IMR-90 (cell line): ENCODE measurements at regions not wholly inside any gene's neighbourhood (a gene's known extent, or its start where the extent isn't known, plus 50 kb on each side); places are given as distances from the start of the nearest gene placed in this dataset.

ENCODE experiments used
- ATAC-seq: fragments of 200-7000 bp; cut with Tn5 transposase; 2 replicates; pipeline ENCODE4 v1.9.1; 2020; ENCODE audit warnings: low read depth, mild to moderate bottlenecking, moderate library complexity
- BruUV-seq: library from RNA; stranded (reverse); fragments of 400-500 nt; replicated peaks from 2 replicates; lab custom pipeline; 2021; lab: Mats Ljungman, UMichigan
- CTCF ChIA-PET: fragments of 300-600 bp; formaldehyde crosslinking; extraction: SDS; loops from one replicate; lab custom pipeline; 2021; ENCODE audit warnings: antibody characterized with exemption; lab: Yijun Ruan, JAX
- POLR2A ChIA-PET: fragments of 300-600 bp; sonication (Branson Sonifier 250); formaldehyde crosslinking; loops from one replicate; lab custom pipeline; 2022; ENCODE audit warnings: antibody characterized with exemption; ENCODE audit not compliant: unreplicated experiment; lab: Charles Lee
- DNase-seq: peaks from one replicate; pipeline ENCODE4 v3.0.0; 2013
- H2AFZ ChIP-seq: replicated peaks from 2 replicates; pipeline ENCODE3; 2013; ENCODE audit warnings: low read length, mild to moderate bottlenecking; ENCODE audit not compliant: poor library complexity
- H2AK5ac ChIP-seq: 2 replicates; pipeline ENCODE4 v1.6.1; 2013; ENCODE audit warnings: low read depth, low read length, inconsistent platforms
- H2AK9ac ChIP-seq: replicated peaks from 2 replicates; pipeline ENCODE3; 2013; ENCODE audit warnings: mild to moderate bottlenecking, low read depth, low read length, moderate library complexity; ENCODE audit not compliant: poor library complexity
- H2BK120ac ChIP-seq: 2 replicates; pipeline ENCODE4 v1.6.1; 2013; ENCODE audit warnings: low read depth, low read length, inconsistent platforms
- H2BK15ac ChIP-seq: 3 replicates; pipeline ENCODE4 v1.6.1; 2013; ENCODE audit warnings: low read depth, low read length, inconsistent platforms
- H2BK20ac ChIP-seq: 2 replicates; pipeline ENCODE4 v1.6.1; 2013; ENCODE audit warnings: low read depth, mild to moderate bottlenecking, inconsistent platforms, low read length, moderate library complexity
- H2BK5ac ChIP-seq: 2 replicates; pipeline ENCODE4 v1.6.1; 2013; ENCODE audit warnings: mild to moderate bottlenecking, low read depth, low read length, inconsistent platforms; ENCODE audit not compliant: poor library complexity, severe bottlenecking
- H3K14ac ChIP-seq: replicated peaks from 2 replicates; pipeline ENCODE4 v1.6.1; 2013; ENCODE audit warnings: low read depth, low read length, inconsistent platforms
- H3K18ac ChIP-seq: 2 replicates; pipeline ENCODE4 v1.6.1; 2013; ENCODE audit warnings: low read depth, low read length, control low read depth
- H3K23ac ChIP-seq: 2 replicates; pipeline ENCODE4 v1.6.1; 2013; ENCODE audit warnings: low read depth, low read length, inconsistent platforms
- H3K27ac ChIP-seq: 2 replicates; pipeline ENCODE4 v1.5.1; 2013; ENCODE audit warnings: mild to moderate bottlenecking, control low read depth, low read length; ENCODE audit not compliant: insufficient read depth
- H3K27me3 ChIP-seq: 2 replicates; pipeline ENCODE4 v1.6.1; 2013; ENCODE audit warnings: low read length; ENCODE audit not compliant: control insufficient read depth, insufficient read depth
- H3K36me3 ChIP-seq: 2 replicates; pipeline ENCODE4 v1.6.1; 2013; ENCODE audit warnings: low read length, mixed read lengths; ENCODE audit not compliant: control insufficient read depth, insufficient read depth
- H3K4ac ChIP-seq: 2 replicates; pipeline ENCODE4 v1.6.1; 2013; ENCODE audit warnings: low read depth, low read length, inconsistent platforms
- H3K4me1 ChIP-seq: 2 replicates; pipeline ENCODE4 v1.6.1; 2013; ENCODE audit warnings: low read length, mixed read lengths; ENCODE audit not compliant: control insufficient read depth, insufficient read depth
- H3K4me2 ChIP-seq: 2 replicates; pipeline ENCODE4 v1.6.1; 2013; ENCODE audit warnings: low read depth, mild to moderate bottlenecking, control low read depth, low read length, moderate library complexity
- H3K4me3 ChIP-seq: 2 replicates; pipeline ENCODE4 v1.5.1; 2013; ENCODE audit warnings: low read depth, mild to moderate bottlenecking, control low read depth, low read length, moderate library complexity; ENCODE audit not compliant: insufficient read depth
- H3K56ac ChIP-seq: 2 replicates; pipeline ENCODE4 v1.6.1; 2013; ENCODE audit warnings: low read length, inconsistent platforms; ENCODE audit not compliant: insufficient read depth; ENCODE audit errors: extremely low read depth
- H3K79me1 ChIP-seq, 2 experiments: 2 replicates each; pipeline ENCODE4 v1.6.1; 2013; ENCODE audit warnings: low read length in 2 of 2, inconsistent platforms in 1 of 2, low read depth in 1 of 2
- H3K9ac ChIP-seq: 2 replicates; pipeline ENCODE4 v1.6.1; 2013; ENCODE audit warnings: low read depth, low read length, control low read depth
- H3K9me1 ChIP-seq: 2 replicates; pipeline ENCODE4 v1.6.1; 2013; ENCODE audit warnings: low read length, inconsistent platforms; ENCODE audit not compliant: insufficient read depth
- H3K9me3 ChIP-seq: 2 replicates; pipeline ENCODE4 v1.6.1; 2013; ENCODE audit warnings: low read length; ENCODE audit not compliant: control insufficient read depth, insufficient read depth
- H4K20me1 ChIP-seq: 2 replicates; pipeline ENCODE4 v1.6.1; 2013; ENCODE audit warnings: low read length, inconsistent platforms; ENCODE audit not compliant: insufficient read depth
- H4K5ac ChIP-seq: 2 replicates; pipeline ENCODE4 v1.6.1; 2013; ENCODE audit warnings: mild to moderate bottlenecking, low read depth, low read length, control low read depth
- H4K8ac ChIP-seq, 2 experiments: 2 replicates each; pipeline ENCODE4 v1.6.1; 2013; ENCODE audit warnings: low read depth in 2 of 2, low read length in 2 of 2, control low read depth in 1 of 2, inconsistent platforms in 1 of 2
- H4K91ac ChIP-seq: 2 replicates; pipeline ENCODE4 v1.6.1; 2013; ENCODE audit warnings: low read depth, low read length, inconsistent platforms; ENCODE audit not compliant: insufficient read depth
- BHLHE40 ChIP-seq: fragments of 150-350 bp; IDR thresholded peaks from 2 replicates; pipeline ENCODE4 v1.6.1; 2016; ENCODE audit warnings: mild to moderate bottlenecking, low read depth, low read length
- CEBPB ChIP-seq: IDR thresholded peaks from 2 replicates; pipeline ENCODE4 v1.6.1; 2012; ENCODE audit warnings: low read depth, low read length, improper control_type of control experiment
- CHD1 ChIP-seq: IDR thresholded peaks from 2 replicates; pipeline ENCODE4 v1.6.1; 2012; ENCODE audit warnings: low read depth, low read length, improper control_type of control experiment
- CTCF ChIP-seq: conservative IDR thresholded peaks from 2 replicates; pipeline ENCODE4 v1.5.1; 2012; ENCODE audit warnings: mild to moderate bottlenecking, low read depth, low read length, improper control_type of control experiment
- ELK1 ChIP-seq: fragments of 150-350 bp; IDR thresholded peaks from 2 replicates; pipeline ENCODE4 v1.6.1; 2016; ENCODE audit warnings: low read depth, mild to moderate bottlenecking, low read length, moderate library complexity, borderline replicate concordance
- FOS ChIP-seq: fragments of 150-350 bp; IDR thresholded peaks from 2 replicates; pipeline ENCODE4 v1.6.1; 2016; ENCODE audit warnings: low read depth, low read length
- MAFK ChIP-seq: IDR thresholded peaks from 2 replicates; pipeline ENCODE4 v1.6.1; 2012; ENCODE audit warnings: low read depth, low read length, improper control_type of control experiment
- MAZ ChIP-seq: IDR thresholded peaks from 2 replicates; pipeline ENCODE4 v1.6.1; 2012; ENCODE audit warnings: low read depth, mild to moderate bottlenecking, low read length, improper control_type of control experiment, moderate library complexity, borderline replicate concordance
- MXI1 ChIP-seq: IDR thresholded peaks from 2 replicates; pipeline ENCODE4 v1.6.1; 2012; ENCODE audit warnings: low read depth, mild to moderate bottlenecking, low read length, moderate library complexity, borderline replicate concordance
- NFE2L2 ChIP-seq: fragments of 150-350 bp; IDR thresholded peaks from 2 replicates; pipeline ENCODE4 v1.6.1; 2016; ENCODE audit warnings: low read depth, mild to moderate bottlenecking, low read length
- POLR2A ChIP-seq: IDR thresholded peaks from 2 replicates; pipeline ENCODE4 v1.6.1; 2012; ENCODE audit warnings: mild to moderate bottlenecking, low read depth, low read length
- RAD21 ChIP-seq: IDR thresholded peaks from 2 replicates; pipeline ENCODE4 v1.6.1; 2012; ENCODE audit warnings: low read length, improper control_type of control experiment
- RCOR1 ChIP-seq: IDR thresholded peaks from 2 replicates; pipeline ENCODE4 v1.6.1; 2012; ENCODE audit warnings: mild to moderate bottlenecking, low read length, improper control_type of control experiment; ENCODE audit not compliant: insufficient replicate concordance
- RFX5 ChIP-seq: IDR thresholded peaks from 2 replicates; pipeline ENCODE4 v1.8.0; 2012; ENCODE audit warnings: low read depth, mild to moderate bottlenecking, low read length, moderate library complexity
- SMC3 ChIP-seq: fragments of 150-350 bp; IDR thresholded peaks from 2 replicates; pipeline ENCODE4 v1.6.1; 2016; ENCODE audit warnings: low read depth, mild to moderate bottlenecking, antibody characterized with exemption, low read length, moderate library complexity
- USF2 ChIP-seq: fragments of 150-350 bp; IDR thresholded peaks from 2 replicates; pipeline ENCODE4 v1.6.1; 2017; ENCODE audit warnings: mild to moderate bottlenecking, antibody characterized with exemption, low read length, low read depth
- WGBS, 2 experiments: methylation state at CpG; one replicate each; pipeline versions ENCODE4 v1.1.5 to v1.1.7; 2013; ENCODE audit warnings: missing lambda C conversion rate in 2 of 2; ENCODE audit not compliant: insufficient read length in 1 of 2; ENCODE audit errors: extremely low coverage in 2 of 2; 5-methylcytosine and 5-hydroxymethylcytosine counted together
- dilution Hi-C: fragments of 300-500 bp; cut with HindIII; formaldehyde crosslinking; loops from one replicate; pipeline ENCODE4 v1.14.3; 2018; ENCODE audit warnings: low sequenced_read_pairs; ENCODE audit not compliant: unreplicated experiment
- in situ Hi-C: fragments of 300-500 bp; cut with MboI; formaldehyde crosslinking; loops from 3 replicates; pipeline ENCODE4 v1.14.3; 2019; ENCODE audit warnings: low sequenced_read_pairs, inconsistent platforms, mixed read lengths
- intact Hi-C: fragments of 100-400 bp; cut with micrococcal nuclease; formaldehyde crosslinking; loops from 2 replicates; pipeline ENCODE4 v1.10.0; 2022

GRCh38 chr1:58136387-58136786 lies 410.1 kb downstream of the OMA1 start:
- no peaks in the 10 kb centered on the region for H3K9me1 ChIP-seq
- H3K27ac ChIP-seq, result no peak overlapping the region
- no peak overlapping the region for H3K4ac ChIP-seq
- no peak overlapping the region for H3K18ac ChIP-seq
- H3K56ac ChIP-seq, result no peak overlapping the region
- H4K20me1 ChIP-seq, result no peaks in the 10 kb centered on the region
- H2BK20ac ChIP-seq, result no peak overlapping the region
- H2BK15ac ChIP-seq, result no peak overlapping the region
- no peak for ATAC-seq
- H3K4me1 ChIP-seq, result no peaks in the 10 kb centered on the region
- DNase-seq, result no peak
- no peak overlapping the region for H3K9ac ChIP-seq
- no CpG with 5 or more reads among the region's 2 CpGs for WGBS, 2 experiments
- TF ChIP-seq POLR2A (no peak), CEBPB (no peak), CTCF (no peak), RAD21 (no peak), RFX5 (no peak), BHLHE40 (no peak), SMC3 (no peak), MXI1 (no peak), RCOR1 (no peak), USF2 (no peak), MAFK (no peak), CHD1 (no peak), FOS (no peak), ELK1 (no peak), MAZ (no peak), NFE2L2 (no peak)
- dilution Hi-C loops (no loop called here), intact Hi-C loops (no loop called here), in situ Hi-C loops (no loop called here)
- 0 out of 2 replicates have a peak, but pooled peaks cover 2% of the 10 kb centered on the region for H3K9me3 ChIP-seq
- BruUV-seq, result no TSS peak
- H2AK9ac ChIP-seq, result no peak overlapping the region
- H3K27me3 ChIP-seq, result no peaks in the 10 kb centered on the region
- no peak overlapping the region for H3K14ac ChIP-seq
- no peak overlapping the region for H3K23ac ChIP-seq
- POLR2A ChIA-PET, result no interaction called here
- H4K91ac ChIP-seq, result no peak overlapping the region
- no peak overlapping the region for H3K4me2 ChIP-seq
- H3K79me1 ChIP-seq, result no peaks in the 10 kb centered on the region
- no peak overlapping the region for H2AFZ ChIP-seq
- no peak overlapping the region for H2BK120ac ChIP-seq
- no peak overlapping the region for H4K8ac ChIP-seq
- no peaks in the 10 kb centered on the region for H3K36me3 ChIP-seq
- no peak overlapping the region for H2BK5ac ChIP-seq
- H3K4me3 ChIP-seq, result no peak overlapping the region
- CTCF ChIA-PET, result no interaction called here
- H2AK5ac ChIP-seq, result no peak overlapping the region
- no peak overlapping the region for H4K5ac ChIP-seq
